HEK293 (cell line): ENCODE measurements at regions not wholly inside any gene's neighbourhood (a gene's known extent, or its start where the extent isn't known, plus 50 kb on each side); places are given as distances from the start of the nearest gene placed in this dataset.

Source experiments
- CTCF ChIA-PET: fragments of 350-600 bp; formaldehyde crosslinking; extraction: SDS; loops from one replicate; lab custom pipeline; 2021; ENCODE audit warnings: antibody characterized with exemption; lab: Yijun Ruan, JAX
- POLR2A ChIA-PET: fragments of 300-600 bp; formaldehyde crosslinking; extraction: SDS; loops from one replicate; lab custom pipeline; 2020; ENCODE audit warnings: antibody characterized with exemption, inconsistent platforms; lab: Yijun Ruan, JAX
- H3K27ac ChIP-seq: fragments of 200-500 bp; sonication (Bioruptor generic); 2 replicates; pipeline ENCODE4 v1.5.1; 2014; ENCODE audit warnings: low read depth, low read length, control low read depth, inconsistent platforms; ENCODE audit errors: extremely low read depth
- H3K36me3 ChIP-seq, 2 experiments: fragments of 200-500 bp in 1 of 2; sonication (Bioruptor generic) in 1 of 2; 1 replicate in 1 of 2; 2 replicates in 1 of 2; pipeline ENCODE4 v1.5.1; 2014 to 2017; ENCODE audit warnings: inconsistent platforms in 2 of 2, low read length in 2 of 2; ENCODE audit not compliant: control insufficient read depth in 2 of 2, insufficient read depth in 1 of 2
- H3K4me1 ChIP-seq: fragments of 200-500 bp; sonication (Bioruptor generic); 2 replicates; pipeline ENCODE4 v1.5.1; 2014; ENCODE audit warnings: mild to moderate bottlenecking, low read length, inconsistent platforms; ENCODE audit not compliant: control insufficient read depth, insufficient read depth
- H3K4me3 ChIP-seq: 2 replicates; pipeline ENCODE4 v1.5.1; 2011; ENCODE audit warnings: low read depth, mild to moderate bottlenecking, control low read depth, low read length, moderate library complexity
- H3K9me3 ChIP-seq: fragments of 200-500 bp; sonication (Bioruptor generic); 2 replicates; pipeline ENCODE4 v1.5.1; 2014; ENCODE audit warnings: low read depth, low read length, inconsistent platforms; ENCODE audit not compliant: control insufficient read depth, insufficient read depth
- BCL11B ChIP-seq: fragments of 450-650 bp; formaldehyde crosslinking; IDR thresholded peaks from 2 replicates; pipeline ENCODE4 v1.5.1; 2016; ENCODE audit warnings: low read depth, missing biosample characterization, missing genetic modification characterization
- CTCF ChIP-seq: fragments of 450-650 bp; formaldehyde crosslinking; IDR thresholded peaks from 2 replicates; pipeline ENCODE4 v1.5.1; 2016; ENCODE audit warnings: missing biosample characterization, missing genetic modification characterization
- HOXC10 ChIP-seq: sonication (generic); formaldehyde crosslinking; IDR thresholded peaks from 2 replicates; pipeline ENCODE4 v1.8.1; 2023; ENCODE audit warnings: mild to moderate bottlenecking, missing genetic modification reagents
- HOXD13 ChIP-seq: sonication (generic); formaldehyde crosslinking; IDR thresholded peaks from 2 replicates; pipeline ENCODE4 v1.8.0; 2022; ENCODE audit warnings: missing genetic modification reagents, borderline replicate concordance
- KLF16 ChIP-seq: fragments of 450-650 bp; formaldehyde crosslinking; IDR thresholded peaks from 2 replicates; pipeline ENCODE4 v1.5.1; 2017; ENCODE audit warnings: missing biosample characterization, missing genetic modification characterization
- MYNN ChIP-seq: fragments of 450-650 bp; formaldehyde crosslinking; IDR thresholded peaks from 2 replicates; pipeline ENCODE4 v1.5.1; 2016; ENCODE audit warnings: missing biosample characterization, missing genetic modification characterization, borderline replicate concordance
- SP3 ChIP-seq: fragments of 450-650 bp; formaldehyde crosslinking; IDR thresholded peaks from 2 replicates; pipeline ENCODE4 v1.5.1; 2016; ENCODE audit warnings: missing biosample characterization, missing genetic modification characterization
- YY2 ChIP-seq: fragments of 450-650 bp; formaldehyde crosslinking; IDR thresholded peaks from 2 replicates; pipeline ENCODE4 v1.5.1; 2016; ENCODE audit warnings: missing biosample characterization, missing genetic modification characterization
- ZEB2 ChIP-seq: fragments of 450-650 bp; formaldehyde crosslinking; IDR thresholded peaks from 2 replicates; pipeline ENCODE4 v1.5.1; 2016; ENCODE audit warnings: missing biosample characterization, missing genetic modification characterization
- ZFHX2 ChIP-seq: fragments of 450-650 bp; formaldehyde crosslinking; conservative IDR thresholded peaks from 2 replicates; pipeline ENCODE4 v1.5.1; 2016; ENCODE audit warnings: missing biosample characterization, missing genetic modification characterization
- ZNF10 ChIP-seq: fragments of 450-650 bp; formaldehyde crosslinking; IDR thresholded peaks from 2 replicates; pipeline ENCODE4 v1.5.1; 2017; ENCODE audit warnings: missing biosample characterization, missing genetic modification characterization
- ZNF157 ChIP-seq: fragments of 450-650 bp; formaldehyde crosslinking; IDR thresholded peaks from 2 replicates; pipeline ENCODE4 v1.5.1; 2016; ENCODE audit warnings: missing biosample characterization, missing genetic modification characterization
- ZNF202 ChIP-seq: fragments of 450-650 bp; formaldehyde crosslinking; IDR thresholded peaks from 2 replicates; pipeline ENCODE4 v1.5.1; 2016; ENCODE audit warnings: missing biosample characterization, missing genetic modification characterization, borderline replicate concordance
- ZNF24 ChIP-seq: fragments of 450-650 bp; formaldehyde crosslinking; IDR thresholded peaks from 2 replicates; pipeline ENCODE4 v1.5.1; 2016; ENCODE audit warnings: missing biosample characterization, missing genetic modification characterization
- ZNF292 ChIP-seq: fragments of 450-650 bp; formaldehyde crosslinking; IDR thresholded peaks from 2 replicates; pipeline ENCODE4 v1.5.1; 2016; ENCODE audit warnings: low read depth, missing biosample characterization, missing genetic modification characterization, borderline replicate concordance
- ZNF341 ChIP-seq: fragments of 450-650 bp; formaldehyde crosslinking; IDR thresholded peaks from 2 replicates; pipeline ENCODE4; 2016; ENCODE audit warnings: low read depth, missing biosample characterization, missing genetic modification characterization
- ZNF354C ChIP-seq: fragments of 450-650 bp; formaldehyde crosslinking; IDR thresholded peaks from 2 replicates; pipeline ENCODE4 v1.5.1; 2016; ENCODE audit warnings: missing biosample characterization, missing genetic modification characterization, low read depth, borderline replicate concordance
- ZNF426 ChIP-seq: fragments of 450-650 bp; formaldehyde crosslinking; IDR thresholded peaks from 2 replicates; pipeline ENCODE4 v1.5.1; 2017; ENCODE audit warnings: missing biosample characterization, missing genetic modification characterization, mild to moderate bottlenecking, inconsistent platforms, moderate library complexity
- ZNF48 ChIP-seq: fragments of 450-650 bp; formaldehyde crosslinking; IDR thresholded peaks from 2 replicates; pipeline ENCODE4 v1.5.1; 2016; ENCODE audit warnings: missing biosample characterization, missing genetic modification characterization
- ZNF558 ChIP-seq: fragments of 450-650 bp; formaldehyde crosslinking; IDR thresholded peaks from 2 replicates; pipeline ENCODE4 v1.5.1; 2016; ENCODE audit warnings: missing biosample characterization, missing genetic modification characterization
- ZNF626 ChIP-seq: fragments of 450-650 bp; sonication (Bioruptor Pico); formaldehyde crosslinking; IDR thresholded peaks from 2 replicates; pipeline ENCODE4 v1.5.1; 2018; ENCODE audit warnings: missing biosample characterization, missing genetic modification characterization, inconsistent platforms
- ZNF629 ChIP-seq: fragments of 450-650 bp; formaldehyde crosslinking; IDR thresholded peaks from 2 replicates; pipeline ENCODE4 v1.5.1; 2017; ENCODE audit warnings: missing biosample characterization, missing genetic modification characterization
- ZNF654 ChIP-seq: fragments of 450-650 bp; formaldehyde crosslinking; IDR thresholded peaks from 2 replicates; pipeline ENCODE4 v1.5.1; 2016; ENCODE audit warnings: low read depth, missing biosample characterization, missing genetic modification characterization
- ZNF664 ChIP-seq: fragments of 450-650 bp; formaldehyde crosslinking; IDR thresholded peaks from 2 replicates; pipeline ENCODE4 v1.5.1; 2016; ENCODE audit warnings: missing biosample characterization, missing genetic modification characterization
- ZNF791 ChIP-seq: fragments of 450-650 bp; formaldehyde crosslinking; IDR thresholded peaks from 2 replicates; pipeline ENCODE4 v1.5.1; 2016; ENCODE audit warnings: missing biosample characterization, missing genetic modification characterization
- ZXDB ChIP-seq: fragments of 450-650 bp; formaldehyde crosslinking; IDR thresholded peaks from 2 replicates; pipeline ENCODE4 v1.5.1; 2016; ENCODE audit warnings: missing biosample characterization, missing genetic modification characterization
- TF ChIP-seq, protein P1 (sequence below): fragments of 450-650 bp; formaldehyde crosslinking; IDR thresholded peaks from 2 replicates; pipeline ENCODE4 v1.5.0; 2017; ENCODE audit warnings: missing biosample characterization, missing genetic modification characterization, borderline replicate concordance
- TF ChIP-seq, protein P2 (sequence below): fragments of 450-650 bp; formaldehyde crosslinking; IDR thresholded peaks from 2 replicates; pipeline ENCODE4 v1.5.1; 2016; ENCODE audit warnings: missing biosample characterization, missing genetic modification characterization
- TF ChIP-seq, protein P3 (sequence below): fragments of 450-650 bp; formaldehyde crosslinking; IDR thresholded peaks from 2 replicates; pipeline ENCODE4 v1.5.1; 2016; ENCODE audit warnings: missing biosample characterization, missing genetic modification characterization

- Histone ChIP-seq H3K36me3 (no peaks in the 10 kb centered on the region), H3K4me3 (no peak overlapping the region), H3K4me1 (no peaks in the 10 kb centered on the region), H3K9me3 (no peaks in the 10 kb centered on the region), H3K27ac (no peak overlapping the region)
- ChIA-PET CTCF (no interaction called here), POLR2A (no interaction called here)
- TF ChIP-seq, protein P1, sequence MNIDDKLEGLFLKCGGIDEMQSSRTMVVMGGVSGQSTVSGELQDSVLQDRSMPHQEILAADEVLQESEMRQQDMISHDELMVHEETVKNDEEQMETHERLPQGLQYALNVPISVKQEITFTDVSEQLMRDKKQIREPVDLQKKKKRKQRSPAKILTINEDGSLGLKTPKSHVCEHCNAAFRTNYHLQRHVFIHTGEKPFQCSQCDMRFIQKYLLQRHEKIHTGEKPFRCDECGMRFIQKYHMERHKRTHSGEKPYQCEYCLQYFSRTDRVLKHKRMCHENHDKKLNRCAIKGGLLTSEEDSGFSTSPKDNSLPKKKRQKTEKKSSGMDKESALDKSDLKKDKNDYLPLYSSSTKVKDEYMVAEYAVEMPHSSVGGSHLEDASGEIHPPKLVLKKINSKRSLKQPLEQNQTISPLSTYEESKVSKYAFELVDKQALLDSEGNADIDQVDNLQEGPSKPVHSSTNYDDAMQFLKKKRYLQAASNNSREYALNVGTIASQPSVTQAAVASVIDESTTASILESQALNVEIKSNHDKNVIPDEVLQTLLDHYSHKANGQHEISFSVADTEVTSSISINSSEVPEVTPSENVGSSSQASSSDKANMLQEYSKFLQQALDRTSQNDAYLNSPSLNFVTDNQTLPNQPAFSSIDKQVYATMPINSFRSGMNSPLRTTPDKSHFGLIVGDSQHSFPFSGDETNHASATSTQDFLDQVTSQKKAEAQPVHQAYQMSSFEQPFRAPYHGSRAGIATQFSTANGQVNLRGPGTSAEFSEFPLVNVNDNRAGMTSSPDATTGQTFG (tag by site-specific recombination) = no peak
- TF ChIP-seq ZNF48 (tag by site-specific recombination) = no peak
- TF ChIP-seq ZNF654 (tag by site-specific recombination) = no peak
- no peak for TF ChIP-seq ZFHX2 (tag by site-specific recombination)
- no peak for TF ChIP-seq ZNF202 (tag by site-specific recombination)
- no peak for TF ChIP-seq ZNF558 (tag by site-specific recombination)
- no peak for TF ChIP-seq MYNN (tag by site-specific recombination)
- no peak for TF ChIP-seq ZXDB
- no peak for TF ChIP-seq ZNF626
- no peak for TF ChIP-seq CTCF (tag by site-specific recombination)
- TF ChIP-seq, protein P2, sequence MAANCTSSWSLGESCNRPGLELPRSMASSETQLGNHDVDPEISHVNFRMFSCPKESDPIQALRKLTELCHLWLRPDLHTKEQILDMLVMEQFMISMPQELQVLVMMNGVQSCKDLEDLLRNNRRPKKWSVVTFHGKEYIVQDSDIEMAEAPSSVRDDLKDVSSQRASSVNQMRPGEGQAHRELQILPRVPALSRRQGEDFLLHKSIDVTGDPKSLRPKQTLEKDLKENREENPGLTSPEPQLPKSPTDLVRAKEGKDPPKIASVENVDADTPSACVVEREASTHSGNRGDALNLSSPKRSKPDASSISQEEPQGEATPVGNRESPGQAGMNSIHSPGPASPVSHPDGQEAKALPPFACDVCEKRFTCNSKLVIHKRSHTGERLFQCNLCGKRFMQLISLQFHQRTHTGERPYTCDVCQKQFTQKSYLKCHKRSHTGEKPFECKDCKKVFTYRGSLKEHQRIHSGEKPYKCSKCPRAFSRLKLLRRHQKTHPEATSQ (tag by site-specific recombination) = no peak
- TF ChIP-seq ZNF354C (tag by site-specific recombination) = no peak
- TF ChIP-seq BCL11B (tag by site-specific recombination) = no peak
- TF ChIP-seq SP3 (tag by site-specific recombination) = no peak
- TF ChIP-seq ZNF426 (tag by site-specific recombination) = no peak
Measured at GRCh38 chr2:71851094-71851750, 296.4 kb downstream of the CYP26B1 start.

DNA sequence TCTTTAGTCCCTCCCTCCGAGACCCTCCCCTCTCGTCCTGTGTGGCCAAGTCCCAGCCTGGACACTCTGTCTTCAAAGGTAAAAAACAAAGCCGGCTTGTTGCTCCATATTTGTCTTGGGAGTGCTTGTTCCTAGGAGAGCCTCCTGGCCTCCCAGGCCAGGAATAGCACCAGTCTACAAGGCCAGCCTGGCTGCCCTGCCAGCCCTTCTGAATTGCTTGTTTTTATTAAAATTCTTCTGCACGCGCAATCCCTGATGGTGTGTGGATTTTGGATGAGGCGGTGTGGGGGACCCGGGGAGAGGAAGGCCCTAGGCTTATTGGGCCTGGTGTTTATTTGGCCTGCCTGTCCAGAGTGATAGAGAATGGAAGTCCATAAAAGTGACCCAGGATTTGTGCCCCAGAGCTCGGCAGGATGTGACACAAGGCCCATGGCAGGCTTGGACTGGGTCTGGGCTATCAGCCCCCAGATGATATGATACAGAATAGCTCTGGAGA is 297.3 kb downstream of the CYP26B1 start:
- H3K27ac ChIP-seq = no peak overlapping the region
- H3K4me1 ChIP-seq = no peaks in the 10 kb centered on the region
- no peaks in the 10 kb centered on the region for H3K9me3 ChIP-seq
- ChIA-PET POLR2A (no interaction called here), CTCF (no interaction called here)
- TF ChIP-seq HOXC10 (no peak), ZNF292 (no peak), ZNF24 (tag by site-specific recombination) (no peak), YY2 (tag by site-specific recombination) (no peak), ZNF629 (tag by site-specific recombination) (no peak), ZXDB (no peak), ZNF791 (no peak), ZNF341 (tag by site-specific recombination) (no peak), KLF16 (tag by site-specific recombination) (no peak), ZEB2 (tag by site-specific recombination) (no peak), ZNF664 (tag by site-specific recombination) (no peak), HOXD13 (CRISPR knock-in tag) (no peak), ZNF157 (tag by site-specific recombination) (no peak), ZNF10 (no peak)
- TF ChIP-seq, protein P3, sequence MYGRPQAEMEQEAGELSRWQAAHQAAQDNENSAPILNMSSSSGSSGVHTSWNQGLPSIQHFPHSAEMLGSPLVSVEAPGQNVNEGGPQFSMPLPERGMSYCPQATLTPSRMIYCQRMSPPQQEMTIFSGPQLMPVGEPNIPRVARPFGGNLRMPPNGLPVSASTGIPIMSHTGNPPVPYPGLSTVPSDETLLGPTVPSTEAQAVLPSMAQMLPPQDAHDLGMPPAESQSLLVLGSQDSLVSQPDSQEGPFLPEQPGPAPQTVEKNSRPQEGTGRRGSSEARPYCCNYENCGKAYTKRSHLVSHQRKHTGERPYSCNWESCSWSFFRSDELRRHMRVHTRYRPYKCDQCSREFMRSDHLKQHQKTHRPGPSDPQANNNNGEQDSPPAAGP (tag by site-specific recombination) = no peak
- H3K4me3 ChIP-seq = no peak overlapping the region
- no peaks in the 10 kb centered on the region for H3K36me3 ChIP-seq
